ENCODE measurements at regions not wholly inside any gene's neighbourhood (a gene's known extent, or its start where the extent isn't known, plus 50 kb on each side); places are given as distances from the start of the nearest gene placed in this dataset.

DNA sequence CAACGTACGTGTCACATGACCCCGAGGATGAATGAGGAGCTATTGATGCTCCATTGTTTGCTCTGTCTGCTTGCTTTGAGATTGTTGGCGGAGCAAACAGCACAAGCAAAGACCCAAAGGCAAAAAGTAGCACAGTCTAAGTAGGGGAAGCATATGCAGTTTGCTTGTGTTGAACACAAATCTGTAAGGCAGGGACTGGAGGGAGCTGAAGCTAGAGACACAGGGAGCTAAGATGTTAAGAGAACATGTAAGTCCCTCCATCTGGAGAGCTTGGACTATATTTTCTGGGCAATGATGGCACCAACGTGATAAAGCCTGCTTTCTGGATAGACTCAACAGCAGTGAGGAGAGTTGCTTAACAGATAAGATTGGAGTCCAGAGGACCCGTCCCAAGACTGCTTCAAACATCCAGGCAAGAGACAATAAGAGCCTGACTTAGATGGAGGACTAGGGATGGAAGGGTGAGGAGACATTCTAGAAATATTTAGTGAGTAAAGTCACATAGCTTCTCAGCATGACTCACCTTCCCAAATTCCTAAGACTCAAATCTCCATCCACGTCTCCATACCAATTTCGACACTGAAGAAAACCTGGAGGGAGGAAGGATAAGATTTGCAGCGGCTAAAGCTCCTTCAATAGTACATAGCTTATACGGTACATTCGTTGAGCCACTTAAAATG, 88.1 kb upstream of the KLF7 start:
- TF ChIP-seq POLR2AphosphoS5 (IDR thresholded peaks at IDR 0.05; ENCODE audit: low read depth, low read length) (no peak), TAF1 (IDR thresholded peaks at IDR 0.05; ENCODE audit: borderline replicate concordance, insufficient read depth, low read length) (no peak)
- TF ChIP-seq, protein P1, sequence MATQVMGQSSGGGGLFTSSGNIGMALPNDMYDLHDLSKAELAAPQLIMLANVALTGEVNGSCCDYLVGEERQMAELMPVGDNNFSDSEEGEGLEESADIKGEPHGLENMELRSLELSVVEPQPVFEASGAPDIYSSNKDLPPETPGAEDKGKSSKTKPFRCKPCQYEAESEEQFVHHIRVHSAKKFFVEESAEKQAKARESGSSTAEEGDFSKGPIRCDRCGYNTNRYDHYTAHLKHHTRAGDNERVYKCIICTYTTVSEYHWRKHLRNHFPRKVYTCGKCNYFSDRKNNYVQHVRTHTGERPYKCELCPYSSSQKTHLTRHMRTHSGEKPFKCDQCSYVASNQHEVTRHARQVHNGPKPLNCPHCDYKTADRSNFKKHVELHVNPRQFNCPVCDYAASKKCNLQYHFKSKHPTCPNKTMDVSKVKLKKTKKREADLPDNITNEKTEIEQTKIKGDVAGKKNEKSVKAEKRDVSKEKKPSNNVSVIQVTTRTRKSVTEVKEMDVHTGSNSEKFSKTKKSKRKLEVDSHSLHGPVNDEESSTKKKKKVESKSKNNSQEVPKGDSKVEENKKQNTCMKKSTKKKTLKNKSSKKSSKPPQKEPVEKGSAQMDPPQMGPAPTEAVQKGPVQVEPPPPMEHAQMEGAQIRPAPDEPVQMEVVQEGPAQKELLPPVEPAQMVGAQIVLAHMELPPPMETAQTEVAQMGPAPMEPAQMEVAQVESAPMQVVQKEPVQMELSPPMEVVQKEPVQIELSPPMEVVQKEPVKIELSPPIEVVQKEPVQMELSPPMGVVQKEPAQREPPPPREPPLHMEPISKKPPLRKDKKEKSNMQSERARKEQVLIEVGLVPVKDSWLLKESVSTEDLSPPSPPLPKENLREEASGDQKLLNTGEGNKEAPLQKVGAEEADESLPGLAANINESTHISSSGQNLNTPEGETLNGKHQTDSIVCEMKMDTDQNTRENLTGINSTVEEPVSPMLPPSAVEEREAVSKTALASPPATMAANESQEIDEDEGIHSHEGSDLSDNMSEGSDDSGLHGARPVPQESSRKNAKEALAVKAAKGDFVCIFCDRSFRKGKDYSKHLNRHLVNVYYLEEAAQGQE (IDR thresholded peaks at IDR 0.05; ENCODE audit: insufficient read depth in 1 of 2, low read depth in 2 of 2, low read length in 2 of 2) = no peak
